H9 (cell line): ENCODE measurements at regions not wholly inside any gene's neighbourhood (a gene's known extent, or its start where the extent isn't known, plus 50 kb on each side); places are given as distances from the start of the nearest gene placed in this dataset.

ENCODE experiments used
- DNase-seq: peaks from one replicate; pipeline ENCODE4 v3.0.0-alpha.2; 2017
- H2AFZ ChIP-seq: one replicate; pipeline ENCODE4 v1.6.1; 2013; ENCODE audit warnings: mild to moderate bottlenecking, low read length, control low read depth, moderate library complexity
- H2AK5ac ChIP-seq: 2 replicates; pipeline ENCODE4 v1.6.1; 2013; ENCODE audit warnings: low read length, control low read depth, mixed read lengths; ENCODE audit not compliant: insufficient read length
- H2BK120ac ChIP-seq: one replicate; pipeline ENCODE4 v1.6.1; 2013; ENCODE audit warnings: low read depth, mild to moderate bottlenecking, low read length, control low read depth, inconsistent platforms; ENCODE audit not compliant: poor library complexity, severe bottlenecking
- H2BK12ac ChIP-seq: 2 replicates; pipeline ENCODE4 v1.6.1; 2013; ENCODE audit warnings: low read length, control low read depth, mixed read lengths, low read depth; ENCODE audit not compliant: insufficient read length
- H2BK15ac ChIP-seq: 2 replicates; pipeline ENCODE4 v1.6.1; 2013; ENCODE audit warnings: low read depth, low read length, control low read depth
- H2BK20ac ChIP-seq: one replicate; pipeline ENCODE4 v1.6.1; 2013; ENCODE audit warnings: low read depth, mild to moderate bottlenecking, low read length, control low read depth, inconsistent platforms; ENCODE audit not compliant: poor library complexity, severe bottlenecking
- H2BK5ac ChIP-seq: 2 replicates; pipeline ENCODE4 v1.6.1; 2013; ENCODE audit warnings: low read length, control low read depth, mixed read lengths; ENCODE audit not compliant: insufficient read length
- H3K14ac ChIP-seq: 2 replicates; pipeline ENCODE4 v1.6.1; 2013; ENCODE audit warnings: low read length, control low read depth; ENCODE audit not compliant: insufficient read depth
- H3K18ac ChIP-seq: 2 replicates; pipeline ENCODE4 v1.6.1; 2013; ENCODE audit warnings: low read depth, mild to moderate bottlenecking, mixed read lengths, low read length, control low read depth; ENCODE audit not compliant: insufficient read length
- H3K23ac ChIP-seq: 2 replicates; pipeline ENCODE4 v1.6.1; 2013; ENCODE audit warnings: low read length, control low read depth, mixed read lengths, low read depth; ENCODE audit not compliant: insufficient read length
- H3K23me2 ChIP-seq: 2 replicates; pipeline ENCODE4 v1.6.1; 2013; ENCODE audit warnings: low read depth, mild to moderate bottlenecking, mixed read lengths, low read length, control low read depth; ENCODE audit not compliant: insufficient read length, poor library complexity, severe bottlenecking
- H3K27ac ChIP-seq: 2 replicates; pipeline ENCODE4 v1.5.1; 2013; ENCODE audit warnings: low read length, control low read depth, mixed read lengths, low read depth; ENCODE audit not compliant: insufficient read length
- H3K27me3 ChIP-seq: 2 replicates; pipeline ENCODE4 v1.6.1; 2013; ENCODE audit warnings: low read length, control low read depth, inconsistent platforms; ENCODE audit not compliant: insufficient read depth
- H3K4ac ChIP-seq: 2 replicates; pipeline ENCODE4 v1.6.1; 2013; ENCODE audit warnings: low read depth, mild to moderate bottlenecking, control low read depth, inconsistent platforms, low read length, moderate library complexity
- H3K4me1 ChIP-seq: 2 replicates; pipeline ENCODE4 v1.6.1; 2013; ENCODE audit warnings: low read length, control low read depth, inconsistent platforms; ENCODE audit not compliant: insufficient read depth
- H3K4me2 ChIP-seq: 2 replicates; pipeline ENCODE4 v1.6.1; 2013; ENCODE audit warnings: low read length, control low read depth, mixed read lengths; ENCODE audit not compliant: insufficient read length, insufficient read depth
- H3K56ac ChIP-seq: 2 replicates; pipeline ENCODE4 v1.6.1; 2013; ENCODE audit warnings: low read depth, mild to moderate bottlenecking, mixed read lengths, low read length, control low read depth; ENCODE audit not compliant: insufficient read length
- H3K79me1 ChIP-seq: 2 replicates; pipeline ENCODE4 v1.6.1; 2013; ENCODE audit warnings: low read depth, mild to moderate bottlenecking, moderate library complexity, low read length, control low read depth, inconsistent platforms; ENCODE audit not compliant: insufficient read depth, poor library complexity, severe bottlenecking
- H3K79me2 ChIP-seq: 2 replicates; pipeline ENCODE4 v1.6.1; 2013; ENCODE audit warnings: low read length, control low read depth, inconsistent platforms; ENCODE audit not compliant: insufficient read depth
- H3K9ac ChIP-seq: 2 replicates; pipeline ENCODE4 v1.6.1; 2013; ENCODE audit warnings: low read length, control low read depth, mixed read lengths; ENCODE audit not compliant: insufficient read length; ENCODE audit errors: extremely low read depth
- H3K9me3 ChIP-seq: one replicate; pipeline ENCODE4 v1.6.1; 2013; ENCODE audit warnings: low read depth, low read length, inconsistent platforms; ENCODE audit not compliant: control insufficient read depth
- H3T11ph ChIP-seq: one replicate; pipeline ENCODE4 v1.6.1; 2013; ENCODE audit warnings: mild to moderate bottlenecking, low read length, control low read depth, inconsistent platforms
- H4K20me1 ChIP-seq: one replicate; pipeline ENCODE4 v1.6.1; 2013; ENCODE audit not compliant: control insufficient read depth, insufficient read length, insufficient read depth
- H4K5ac ChIP-seq: 2 replicates; pipeline ENCODE4 v1.6.1; 2013; ENCODE audit warnings: low read depth, mild to moderate bottlenecking, mixed read lengths, low read length, control low read depth; ENCODE audit not compliant: insufficient read length
- H4K8ac ChIP-seq: replicated peaks from 2 replicates; pipeline ENCODE4 v1.6.1; 2013; ENCODE audit warnings: low read length, control low read depth, mixed read lengths, low read depth; ENCODE audit not compliant: insufficient read length
- H4K91ac ChIP-seq: 2 replicates; pipeline ENCODE4 v1.6.1; 2013; ENCODE audit warnings: low read depth, mild to moderate bottlenecking, moderate library complexity, mixed read lengths, low read length, control low read depth; ENCODE audit not compliant: insufficient read length
- H3K27ac Mint-ChIP-seq, 3 experiments: 2 replicates in 2 of 3; 3 replicates in 1 of 3; pipeline ENCODE4 v1.8.0; 2020 to 2021; ENCODE audit warnings: mixed read lengths in 3 of 3, mild to moderate bottlenecking in 1 of 3, moderate library complexity in 1 of 3
- H3K27me3 Mint-ChIP-seq: 2 replicates; pipeline ENCODE4 v1.8.0; 2021; ENCODE audit warnings: low read depth, mild to moderate bottlenecking, moderate library complexity, mixed read lengths
- H3K36me3 Mint-ChIP-seq, 3 experiments: 2 replicates in 2 of 3; 3 replicates in 1 of 3; pipeline ENCODE4 v1.8.0; 2020 to 2021; ENCODE audit warnings: low read depth in 3 of 3, mixed read lengths in 3 of 3; ENCODE audit not compliant: insufficient read depth in 1 of 3
- H3K4me1 Mint-ChIP-seq, 2 experiments: 2 replicates each; pipeline ENCODE4 v1.8.0; 2020; ENCODE audit warnings: mixed read lengths in 2 of 2
- H3K4me3 Mint-ChIP-seq, 2 experiments: 2 replicates in 1 of 2; 3 replicates in 1 of 2; pipeline ENCODE4 v1.8.0; 2020 to 2021; ENCODE audit warnings: mild to moderate bottlenecking in 2 of 2, mixed read lengths in 2 of 2, moderate library complexity in 1 of 2
- H3K9me3 Mint-ChIP-seq, 2 experiments: 2 replicates in 1 of 2; 3 replicates in 1 of 2; pipeline ENCODE4 v1.8.0; 2020; ENCODE audit warnings: mild to moderate bottlenecking in 2 of 2, mixed read lengths in 2 of 2, moderate library complexity in 1 of 2
- CTCF ChIP-seq: fragments of 200-600 bp; sonication (generic); conservative IDR thresholded peaks from 3 replicates; pipeline ENCODE4 v1.8.0; 2021; ENCODE audit warnings: antibody characterized with exemption, mild to moderate bottlenecking
- WGBS: extraction: QIAGEN DNeasy Blood & Tissue Kit; methylation state at CpG from one replicate; pipeline ENCODE4 v1.1.7; 2013; ENCODE audit warnings: missing lambda C conversion rate, low lambda C conversion rate, mixed read lengths; ENCODE audit not compliant: insufficient read length; ENCODE audit errors: extremely low coverage; 5-methylcytosine and 5-hydroxymethylcytosine counted together

- Histone ChIP-seq H2BK5ac (no peak overlapping the region), H4K20me1 (no peaks in the 10 kb centered on the region), H2BK15ac (no peak overlapping the region), H2AFZ (no peak overlapping the region), H3K27ac (no peak overlapping the region), H3K23ac (no peak overlapping the region), H4K91ac (no peak overlapping the region), H3K27me3 (no peaks in the 10 kb centered on the region), H2BK120ac (no peak overlapping the region), H3K4ac (no peak overlapping the region), H3K56ac (no peak overlapping the region), H4K8ac (no peak overlapping the region), H3T11ph (no peak overlapping the region), H3K4me2 (no peak overlapping the region), H2BK12ac (no peak overlapping the region), H4K5ac (no peak overlapping the region), H3K79me2 (no peaks in the 10 kb centered on the region), H3K14ac (no peak overlapping the region), H2BK20ac (no peak overlapping the region), H2AK5ac (no peak overlapping the region), H3K18ac (no peak overlapping the region), H3K23me2 (no peaks in the 10 kb centered on the region), H3K9me3 (no peaks in the 10 kb centered on the region), H3K9ac (no peak overlapping the region), H3K79me1 (no peaks in the 10 kb centered on the region), H3K4me1 (no peaks in the 10 kb centered on the region; the same call in 1 of the 2 replicates)
- Mint-ChIP-seq H3K36me3 (no peaks in the 10 kb centered on the region), H3K9me3 (no peaks in the 10 kb centered on the region; a peak in 1 of 5 replicates), H3K27ac (no peak overlapping the region), H3K4me1 (peaks cover 2 to 3% of the 10 kb centered on the region in 2 experiments; a peak in 2 of 4 replicates), H3K27me3 (peaks cover 2% of the 10 kb centered on the region; the same call in 1 of the 2 replicates), H3K4me3 (no peak overlapping the region)
- no peak for DNase-seq
- no CpG with 5 or more reads among the region's 2 CpGs for WGBS
- no peak for TF ChIP-seq CTCF
These were observed 65.0 kb upstream of the FNDC3A start for GRCh38 chr13:48910686-48911085.
